IMR-90 (cell line): ENCODE measurements at regions not wholly inside any gene's neighbourhood (a gene's known extent, or its start where the extent isn't known, plus 50 kb on each side); places are given as distances from the start of the nearest gene placed in this dataset.

Experiments used
- ATAC-seq: fragments of 200-7000 bp; cut with Tn5 transposase; 2 replicates; pipeline ENCODE4 v1.9.1; 2020; ENCODE audit warnings: low read depth, mild to moderate bottlenecking, moderate library complexity
- BruUV-seq: library from RNA; stranded (reverse); fragments of 400-500 nt; replicated peaks from 2 replicates; lab custom pipeline; 2021; lab: Mats Ljungman, UMichigan
- CTCF ChIA-PET: fragments of 300-600 bp; formaldehyde crosslinking; extraction: SDS; loops from one replicate; lab custom pipeline; 2021; ENCODE audit warnings: antibody characterized with exemption; lab: Yijun Ruan, JAX
- POLR2A ChIA-PET: fragments of 300-600 bp; sonication (Branson Sonifier 250); formaldehyde crosslinking; loops from one replicate; lab custom pipeline; 2022; ENCODE audit warnings: antibody characterized with exemption; ENCODE audit not compliant: unreplicated experiment; lab: Charles Lee
- DNase-seq: peaks from one replicate; pipeline ENCODE4 v3.0.0; 2013
- H2AFZ ChIP-seq: replicated peaks from 2 replicates; pipeline ENCODE3; 2013; ENCODE audit warnings: low read length, mild to moderate bottlenecking; ENCODE audit not compliant: poor library complexity
- H2AK5ac ChIP-seq: 2 replicates; pipeline ENCODE4 v1.6.1; 2013; ENCODE audit warnings: low read depth, low read length, inconsistent platforms
- H2AK9ac ChIP-seq: replicated peaks from 2 replicates; pipeline ENCODE3; 2013; ENCODE audit warnings: mild to moderate bottlenecking, low read depth, low read length, moderate library complexity; ENCODE audit not compliant: poor library complexity
- H2BK120ac ChIP-seq: 2 replicates; pipeline ENCODE4 v1.6.1; 2013; ENCODE audit warnings: low read depth, low read length, inconsistent platforms
- H2BK15ac ChIP-seq: 3 replicates; pipeline ENCODE4 v1.6.1; 2013; ENCODE audit warnings: low read depth, low read length, inconsistent platforms
- H2BK20ac ChIP-seq: 2 replicates; pipeline ENCODE4 v1.6.1; 2013; ENCODE audit warnings: low read depth, mild to moderate bottlenecking, inconsistent platforms, low read length, moderate library complexity
- H2BK5ac ChIP-seq: 2 replicates; pipeline ENCODE4 v1.6.1; 2013; ENCODE audit warnings: mild to moderate bottlenecking, low read depth, low read length, inconsistent platforms; ENCODE audit not compliant: poor library complexity, severe bottlenecking
- H3K14ac ChIP-seq: replicated peaks from 2 replicates; pipeline ENCODE4 v1.6.1; 2013; ENCODE audit warnings: low read depth, low read length, inconsistent platforms
- H3K18ac ChIP-seq: 2 replicates; pipeline ENCODE4 v1.6.1; 2013; ENCODE audit warnings: low read depth, low read length, control low read depth
- H3K23ac ChIP-seq: 2 replicates; pipeline ENCODE4 v1.6.1; 2013; ENCODE audit warnings: low read depth, low read length, inconsistent platforms
- H3K27ac ChIP-seq: 2 replicates; pipeline ENCODE4 v1.5.1; 2013; ENCODE audit warnings: mild to moderate bottlenecking, control low read depth, low read length; ENCODE audit not compliant: insufficient read depth
- H3K27me3 ChIP-seq: 2 replicates; pipeline ENCODE4 v1.6.1; 2013; ENCODE audit warnings: low read length; ENCODE audit not compliant: control insufficient read depth, insufficient read depth
- H3K36me3 ChIP-seq: 2 replicates; pipeline ENCODE4 v1.6.1; 2013; ENCODE audit warnings: low read length, mixed read lengths; ENCODE audit not compliant: control insufficient read depth, insufficient read depth
- H3K4ac ChIP-seq: 2 replicates; pipeline ENCODE4 v1.6.1; 2013; ENCODE audit warnings: low read depth, low read length, inconsistent platforms
- H3K4me1 ChIP-seq: 2 replicates; pipeline ENCODE4 v1.6.1; 2013; ENCODE audit warnings: low read length, mixed read lengths; ENCODE audit not compliant: control insufficient read depth, insufficient read depth
- H3K4me2 ChIP-seq: 2 replicates; pipeline ENCODE4 v1.6.1; 2013; ENCODE audit warnings: low read depth, mild to moderate bottlenecking, control low read depth, low read length, moderate library complexity
- H3K4me3 ChIP-seq: 2 replicates; pipeline ENCODE4 v1.5.1; 2013; ENCODE audit warnings: low read depth, mild to moderate bottlenecking, control low read depth, low read length, moderate library complexity; ENCODE audit not compliant: insufficient read depth
- H3K56ac ChIP-seq: 2 replicates; pipeline ENCODE4 v1.6.1; 2013; ENCODE audit warnings: low read length, inconsistent platforms; ENCODE audit not compliant: insufficient read depth; ENCODE audit errors: extremely low read depth
- H3K79me1 ChIP-seq, 2 experiments: 2 replicates each; pipeline ENCODE4 v1.6.1; 2013; ENCODE audit warnings: low read length in 2 of 2, inconsistent platforms in 1 of 2, low read depth in 1 of 2
- H3K9ac ChIP-seq: 2 replicates; pipeline ENCODE4 v1.6.1; 2013; ENCODE audit warnings: low read depth, low read length, control low read depth
- H3K9me1 ChIP-seq: 2 replicates; pipeline ENCODE4 v1.6.1; 2013; ENCODE audit warnings: low read length, inconsistent platforms; ENCODE audit not compliant: insufficient read depth
- H3K9me3 ChIP-seq: 2 replicates; pipeline ENCODE4 v1.6.1; 2013; ENCODE audit warnings: low read length; ENCODE audit not compliant: control insufficient read depth, insufficient read depth
- H4K20me1 ChIP-seq: 2 replicates; pipeline ENCODE4 v1.6.1; 2013; ENCODE audit warnings: low read length, inconsistent platforms; ENCODE audit not compliant: insufficient read depth
- H4K5ac ChIP-seq: 2 replicates; pipeline ENCODE4 v1.6.1; 2013; ENCODE audit warnings: mild to moderate bottlenecking, low read depth, low read length, control low read depth
- H4K8ac ChIP-seq, 2 experiments: 2 replicates each; pipeline ENCODE4 v1.6.1; 2013; ENCODE audit warnings: low read depth in 2 of 2, low read length in 2 of 2, control low read depth in 1 of 2, inconsistent platforms in 1 of 2
- H4K91ac ChIP-seq: 2 replicates; pipeline ENCODE4 v1.6.1; 2013; ENCODE audit warnings: low read depth, low read length, inconsistent platforms; ENCODE audit not compliant: insufficient read depth
- BHLHE40 ChIP-seq: fragments of 150-350 bp; IDR thresholded peaks from 2 replicates; pipeline ENCODE4 v1.6.1; 2016; ENCODE audit warnings: mild to moderate bottlenecking, low read depth, low read length
- CEBPB ChIP-seq: IDR thresholded peaks from 2 replicates; pipeline ENCODE4 v1.6.1; 2012; ENCODE audit warnings: low read depth, low read length, improper control_type of control experiment
- CHD1 ChIP-seq: IDR thresholded peaks from 2 replicates; pipeline ENCODE4 v1.6.1; 2012; ENCODE audit warnings: low read depth, low read length, improper control_type of control experiment
- CTCF ChIP-seq: conservative IDR thresholded peaks from 2 replicates; pipeline ENCODE4 v1.5.1; 2012; ENCODE audit warnings: mild to moderate bottlenecking, low read depth, low read length, improper control_type of control experiment
- ELK1 ChIP-seq: fragments of 150-350 bp; IDR thresholded peaks from 2 replicates; pipeline ENCODE4 v1.6.1; 2016; ENCODE audit warnings: low read depth, mild to moderate bottlenecking, low read length, moderate library complexity, borderline replicate concordance
- FOS ChIP-seq: fragments of 150-350 bp; IDR thresholded peaks from 2 replicates; pipeline ENCODE4 v1.6.1; 2016; ENCODE audit warnings: low read depth, low read length
- MAFK ChIP-seq: IDR thresholded peaks from 2 replicates; pipeline ENCODE4 v1.6.1; 2012; ENCODE audit warnings: low read depth, low read length, improper control_type of control experiment
- MAZ ChIP-seq: IDR thresholded peaks from 2 replicates; pipeline ENCODE4 v1.6.1; 2012; ENCODE audit warnings: low read depth, mild to moderate bottlenecking, low read length, improper control_type of control experiment, moderate library complexity, borderline replicate concordance
- MXI1 ChIP-seq: IDR thresholded peaks from 2 replicates; pipeline ENCODE4 v1.6.1; 2012; ENCODE audit warnings: low read depth, mild to moderate bottlenecking, low read length, moderate library complexity, borderline replicate concordance
- NFE2L2 ChIP-seq: fragments of 150-350 bp; IDR thresholded peaks from 2 replicates; pipeline ENCODE4 v1.6.1; 2016; ENCODE audit warnings: low read depth, mild to moderate bottlenecking, low read length
- POLR2A ChIP-seq: IDR thresholded peaks from 2 replicates; pipeline ENCODE4 v1.6.1; 2012; ENCODE audit warnings: mild to moderate bottlenecking, low read depth, low read length
- RAD21 ChIP-seq: IDR thresholded peaks from 2 replicates; pipeline ENCODE4 v1.6.1; 2012; ENCODE audit warnings: low read length, improper control_type of control experiment
- RCOR1 ChIP-seq: IDR thresholded peaks from 2 replicates; pipeline ENCODE4 v1.6.1; 2012; ENCODE audit warnings: mild to moderate bottlenecking, low read length, improper control_type of control experiment; ENCODE audit not compliant: insufficient replicate concordance
- RFX5 ChIP-seq: IDR thresholded peaks from 2 replicates; pipeline ENCODE4 v1.8.0; 2012; ENCODE audit warnings: low read depth, mild to moderate bottlenecking, low read length, moderate library complexity
- SMC3 ChIP-seq: fragments of 150-350 bp; IDR thresholded peaks from 2 replicates; pipeline ENCODE4 v1.6.1; 2016; ENCODE audit warnings: low read depth, mild to moderate bottlenecking, antibody characterized with exemption, low read length, moderate library complexity
- USF2 ChIP-seq: fragments of 150-350 bp; IDR thresholded peaks from 2 replicates; pipeline ENCODE4 v1.6.1; 2017; ENCODE audit warnings: mild to moderate bottlenecking, antibody characterized with exemption, low read length, low read depth
- WGBS, 2 experiments: methylation state at CpG; one replicate each; pipeline versions ENCODE4 v1.1.5 to v1.1.7; 2013; ENCODE audit warnings: missing lambda C conversion rate in 2 of 2; ENCODE audit not compliant: insufficient read length in 1 of 2; ENCODE audit errors: extremely low coverage in 2 of 2; 5-methylcytosine and 5-hydroxymethylcytosine counted together
- dilution Hi-C: fragments of 300-500 bp; cut with HindIII; formaldehyde crosslinking; loops from one replicate; pipeline ENCODE4 v1.14.3; 2018; ENCODE audit warnings: low sequenced_read_pairs; ENCODE audit not compliant: unreplicated experiment
- in situ Hi-C: fragments of 300-500 bp; cut with MboI; formaldehyde crosslinking; loops from 3 replicates; pipeline ENCODE4 v1.14.3; 2019; ENCODE audit warnings: low sequenced_read_pairs, inconsistent platforms, mixed read lengths
- intact Hi-C: fragments of 100-400 bp; cut with micrococcal nuclease; formaldehyde crosslinking; loops from 2 replicates; pipeline ENCODE4 v1.10.0; 2022

GRCh38 chr9:32873553-32873952, 90.2 kb downstream of the TMEM215 start:
- DNase-seq: no peak
- ATAC-seq: no peak
- H3K4me2 ChIP-seq: no peak overlapping the region
- no peak overlapping the region for H3K4ac ChIP-seq
- no peak overlapping the region for H2BK15ac ChIP-seq
- no peak overlapping the region for H2AK5ac ChIP-seq
- in situ Hi-C loops (no loop called here), dilution Hi-C loops (no loop called here), intact Hi-C loops (no loop called here)
- TF ChIP-seq USF2 (no peak), MAFK (no peak), RAD21 (no peak), POLR2A (no peak), CTCF (no peak), FOS (no peak), RFX5 (no peak), MXI1 (no peak), MAZ (no peak), SMC3 (no peak), RCOR1 (no peak), CEBPB (no peak), NFE2L2 (no peak), CHD1 (no peak), ELK1 (no peak), BHLHE40 (no peak)
- H3K18ac ChIP-seq: no peak overlapping the region
- no peaks in the 10 kb centered on the region for H3K9me3 ChIP-seq
- no peak overlapping the region for H2BK120ac ChIP-seq
- no peak overlapping the region for H4K91ac ChIP-seq
- no peaks in the 10 kb centered on the region for H3K9me1 ChIP-seq
- BruUV-seq: no TSS peak
- no peaks in the 10 kb centered on the region for H3K4me1 ChIP-seq
- H3K14ac ChIP-seq: no peak overlapping the region
- H3K4me3 ChIP-seq: no peak overlapping the region
- H3K79me1 ChIP-seq: no peaks in the 10 kb centered on the region
- no peak overlapping the region for H2BK20ac ChIP-seq
- H2BK5ac ChIP-seq: no peak overlapping the region
- POLR2A ChIA-PET: no interaction called here
- H4K5ac ChIP-seq: no peak overlapping the region
- WGBS, 2 experiments: no CpG with 5 or more reads among the region's 3 CpGs
- H3K27me3 ChIP-seq: no peaks in the 10 kb centered on the region; the same call in 1 of the 2 replicates
- CTCF ChIA-PET: no interaction called here
- no peak overlapping the region for H3K27ac ChIP-seq
- no peaks in the 10 kb centered on the region for H4K20me1 ChIP-seq
- no peak overlapping the region for H3K56ac ChIP-seq
- H3K9ac ChIP-seq: no peak overlapping the region
- H3K36me3 ChIP-seq: no peaks in the 10 kb centered on the region
- no peak overlapping the region for H3K23ac ChIP-seq
- no peak overlapping the region for H4K8ac ChIP-seq
- no peak overlapping the region for H2AK9ac ChIP-seq
- no peak overlapping the region for H2AFZ ChIP-seq
